HL-60 (cell line): ENCODE measurements at regions not wholly inside any gene's neighbourhood (a gene's known extent, or its start where the extent isn't known, plus 50 kb on each side); places are given as distances from the start of the nearest gene placed in this dataset.

Source experiments
- DNase-seq, 2 experiments: peaks; one replicate each; pipeline ENCODE4 v3.0.0-alpha.2; 2010 to 2020; ENCODE audit warnings: low read depth in 1 of 2, low spot score in 1 of 2
- H3K27ac ChIP-seq: fragments of 250-450 bp; sonication (Bioruptor Pico); replicated peaks from 2 replicates; pipeline ENCODE4 v1.5.1; 2020; ENCODE audit warnings: mild to moderate bottlenecking, moderate library complexity
- H3K27me3 ChIP-seq: fragments of 250-450 bp; sonication (Bioruptor Pico); 2 replicates; pipeline ENCODE4 v1.5.1; 2021; ENCODE audit warnings: mild to moderate bottlenecking, moderate library complexity; ENCODE audit not compliant: insufficient read depth, poor library complexity, severe bottlenecking
- H3K4me3 ChIP-seq: replicated peaks from 2 replicates; pipeline ENCODE4 v1.5.1; 2011; ENCODE audit warnings: mild to moderate bottlenecking, control low read depth, low read length; ENCODE audit not compliant: insufficient read depth
- GABPA ChIP-seq: IDR thresholded peaks from 2 replicates; pipeline ENCODE4 v1.6.1; 2012; ENCODE audit warnings: low read depth
- POLR2AphosphoS5 ChIP-seq: IDR thresholded peaks from 2 replicates; pipeline ENCODE4 v1.6.1; 2012; ENCODE audit warnings: low read depth
- REST ChIP-seq: IDR thresholded peaks from 2 replicates; pipeline ENCODE4 v1.6.1; 2012; ENCODE audit warnings: low read depth; ENCODE audit not compliant: insufficient replicate concordance
- SPI1 ChIP-seq: IDR thresholded peaks from 2 replicates; pipeline ENCODE4 v1.6.1; 2012; ENCODE audit warnings: low read depth, mild to moderate bottlenecking, borderline replicate concordance
- TF ChIP-seq, protein P1 (sequence below): IDR thresholded peaks from one replicate; pipeline ENCODE4 v1.5.1; 2011; ENCODE audit warnings: low read length, control low read depth, inconsistent platforms; ENCODE audit not compliant: insufficient read depth

GRCh38 chr12:59084511-59085375 lies 164.4 kb upstream of the LRIG3 start:
- DNase-seq: no peak
- no peak overlapping the region for H3K4me3 ChIP-seq
- H3K27ac ChIP-seq: no peak overlapping the region
- H3K27me3 ChIP-seq: no peaks in the 10 kb centered on the region
- no peak for TF ChIP-seq REST
- TF ChIP-seq SPI1: no peak
- TF ChIP-seq GABPA: no peak
- TF ChIP-seq POLR2AphosphoS5: no peak
- TF ChIP-seq, protein P1, sequence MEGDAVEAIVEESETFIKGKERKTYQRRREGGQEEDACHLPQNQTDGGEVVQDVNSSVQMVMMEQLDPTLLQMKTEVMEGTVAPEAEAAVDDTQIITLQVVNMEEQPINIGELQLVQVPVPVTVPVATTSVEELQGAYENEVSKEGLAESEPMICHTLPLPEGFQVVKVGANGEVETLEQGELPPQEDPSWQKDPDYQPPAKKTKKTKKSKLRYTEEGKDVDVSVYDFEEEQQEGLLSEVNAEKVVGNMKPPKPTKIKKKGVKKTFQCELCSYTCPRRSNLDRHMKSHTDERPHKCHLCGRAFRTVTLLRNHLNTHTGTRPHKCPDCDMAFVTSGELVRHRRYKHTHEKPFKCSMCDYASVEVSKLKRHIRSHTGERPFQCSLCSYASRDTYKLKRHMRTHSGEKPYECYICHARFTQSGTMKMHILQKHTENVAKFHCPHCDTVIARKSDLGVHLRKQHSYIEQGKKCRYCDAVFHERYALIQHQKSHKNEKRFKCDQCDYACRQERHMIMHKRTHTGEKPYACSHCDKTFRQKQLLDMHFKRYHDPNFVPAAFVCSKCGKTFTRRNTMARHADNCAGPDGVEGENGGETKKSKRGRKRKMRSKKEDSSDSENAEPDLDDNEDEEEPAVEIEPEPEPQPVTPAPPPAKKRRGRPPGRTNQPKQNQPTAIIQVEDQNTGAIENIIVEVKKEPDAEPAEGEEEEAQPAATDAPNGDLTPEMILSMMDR: no peak

DNA sequence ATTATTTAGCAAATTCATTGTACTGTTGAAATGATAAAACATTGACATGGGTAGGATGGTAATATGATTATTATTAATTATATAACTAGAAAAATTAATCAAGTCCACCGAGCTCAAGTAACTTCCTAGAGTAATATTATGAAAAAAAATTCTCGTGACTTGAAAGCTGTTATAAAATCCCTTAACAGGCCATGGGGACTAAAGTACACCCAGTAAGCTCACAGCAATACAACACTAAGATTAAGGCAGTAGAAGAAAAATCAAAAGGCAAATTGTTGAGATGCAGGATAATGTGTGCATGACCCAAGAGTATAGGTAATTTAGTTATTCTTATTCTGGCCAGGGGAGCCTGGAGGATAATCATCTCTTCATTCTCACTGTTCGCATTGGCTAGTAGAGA lies 162.6 kb upstream of the LRIG3 start:
- DNase-seq: no peak
- H3K27ac ChIP-seq: no peak overlapping the region
- H3K27me3 ChIP-seq: no peaks in the 10 kb centered on the region
- TF ChIP-seq, protein P1: no peak
- TF ChIP-seq SPI1: no peak
- no peak for TF ChIP-seq REST
- no peak for TF ChIP-seq GABPA
- no peak for TF ChIP-seq POLR2AphosphoS5
- no peak overlapping the region for H3K4me3 ChIP-seq

- no peaks in the 10 kb centered on the region for H3K27me3 ChIP-seq
- DNase-seq: no peak
- H3K4me3 ChIP-seq: no peak overlapping the region
- TF ChIP-seq GABPA (no peak), SPI1 (no peak), POLR2AphosphoS5 (no peak)
- TF ChIP-seq, protein P1: no peak
- no peak overlapping the region for H3K27ac ChIP-seq
Measured at GRCh38 chr12:59080101-59080500, 159.8 kb upstream of the LRIG3 start.

DNA sequence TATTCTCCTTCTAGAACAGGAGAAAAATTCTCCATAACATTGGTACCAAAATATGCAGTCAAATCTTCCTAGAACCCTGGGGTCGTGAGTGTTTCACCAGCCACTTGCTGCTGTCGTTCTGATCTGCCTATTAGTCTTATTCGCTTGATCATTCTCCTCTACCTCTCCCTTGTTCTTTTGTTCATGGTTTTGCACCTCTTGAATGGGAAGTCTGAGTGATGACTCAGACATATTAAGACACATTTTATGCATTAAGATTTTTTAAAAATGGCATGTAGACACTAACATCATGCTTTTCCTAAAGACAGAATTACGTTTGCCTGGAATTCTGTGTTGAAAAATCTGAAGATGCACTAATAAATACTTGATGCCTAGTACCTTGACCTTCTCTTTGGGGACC lies 159.2 kb upstream of the LRIG3 start:
- Histone ChIP-seq H3K4me3 (no peak overlapping the region), H3K27ac (no peak overlapping the region), H3K27me3 (no peaks in the 10 kb centered on the region)
- DNase-seq: no peak
- TF ChIP-seq POLR2AphosphoS5: no peak
